Esophagus muscularis mucosa (tissue), 4 donors: ENCODE measurements at regions not wholly inside any gene's neighbourhood (a gene's known extent, or its start where the extent isn't known, plus 50 kb on each side); places are given as distances from the start of the nearest gene placed in this dataset.

Experiments used
- DNase-seq: peaks from one replicate; pipeline ENCODE4 v3.0.0-alpha.2; 2017; ENCODE audit errors: extremely low spot score
- H3K27ac ChIP-seq, 4 donors: fragments of 200-600 bp; sonication (generic); replicated peaks in 1 of 4; 1 replicate in 3 of 4; 2 replicates in 1 of 4; pipeline ENCODE4 v1.5.1; 2016 to 2019; ENCODE audit warnings: mild to moderate bottlenecking in 1 of 4
- H3K27me3 ChIP-seq, 4 donors: fragments of 200-600 bp; sonication (generic); one replicate each; pipeline versions ENCODE4 v1.5.1 to v1.6.0; 2016 to 2019
- H3K36me3 ChIP-seq, 4 donors: fragments of 200-600 bp; sonication (generic); one replicate each; pipeline ENCODE4 v1.5.1; 2016 to 2019
- H3K4me1 ChIP-seq, 4 donors: fragments of 200-600 bp; sonication (generic); one replicate each; pipeline ENCODE4 v1.5.1; 2016 to 2019
- H3K4me3 ChIP-seq, 4 donors: fragments of 200-600 bp; sonication (generic); 1 replicate in 2 of 4; 2 replicates in 2 of 4; pipeline ENCODE4 v1.5.1; 2016 to 2019; ENCODE audit warnings: mild to moderate bottlenecking in 4 of 4, moderate library complexity in 1 of 4
- H3K9me3 ChIP-seq, 4 donors: fragments of 200-600 bp; sonication (generic); 1 replicate in 3 of 4; 2 replicates in 1 of 4; pipeline ENCODE4 v1.5.1; 2016 to 2019
- EP300 ChIP-seq: sonication (generic); formaldehyde crosslinking; IDR thresholded peaks from one replicate; pipeline ENCODE4 v1.6.1; 2017; ENCODE audit warnings: antibody characterized with exemption
- POLR2A ChIP-seq: fragments of 450-650 bp; IDR thresholded peaks from one replicate; pipeline ENCODE4 v1.6.1; 2017; ENCODE audit warnings: antibody characterized with exemption, moderate library complexity, mild to moderate bottlenecking, low read depth
- POLR2AphosphoS5 ChIP-seq, 2 donors: sonication (generic); formaldehyde crosslinking; IDR thresholded peaks; one replicate each; pipeline ENCODE4 v1.6.1; 2017; ENCODE audit warnings: antibody characterized with exemption in 2 of 2
- WGBS: methylation state at CpG from one replicate; pipeline ENCODE4 v1.1.5; 2018; 5-methylcytosine and 5-hydroxymethylcytosine counted together
- intact Hi-C: fragments of 100-400 bp; cut with DNase I; formaldehyde crosslinking; loops from one replicate; pipeline ENCODE4 v1.15.1; 2023
- TF ChIP-seq, protein P1 (sequence below), 3 experiments: fragments of 200-600 bp in 2 of 3; fragments of 450-650 bp in 1 of 3; sonication (generic) in 2 of 3; IDR thresholded peaks; one replicate each; pipeline ENCODE4 v1.5.1; 2017 to 2019; ENCODE audit warnings: antibody characterized with exemption in 3 of 3, mild to moderate bottlenecking in 2 of 3, moderate library complexity in 1 of 3

DNA sequence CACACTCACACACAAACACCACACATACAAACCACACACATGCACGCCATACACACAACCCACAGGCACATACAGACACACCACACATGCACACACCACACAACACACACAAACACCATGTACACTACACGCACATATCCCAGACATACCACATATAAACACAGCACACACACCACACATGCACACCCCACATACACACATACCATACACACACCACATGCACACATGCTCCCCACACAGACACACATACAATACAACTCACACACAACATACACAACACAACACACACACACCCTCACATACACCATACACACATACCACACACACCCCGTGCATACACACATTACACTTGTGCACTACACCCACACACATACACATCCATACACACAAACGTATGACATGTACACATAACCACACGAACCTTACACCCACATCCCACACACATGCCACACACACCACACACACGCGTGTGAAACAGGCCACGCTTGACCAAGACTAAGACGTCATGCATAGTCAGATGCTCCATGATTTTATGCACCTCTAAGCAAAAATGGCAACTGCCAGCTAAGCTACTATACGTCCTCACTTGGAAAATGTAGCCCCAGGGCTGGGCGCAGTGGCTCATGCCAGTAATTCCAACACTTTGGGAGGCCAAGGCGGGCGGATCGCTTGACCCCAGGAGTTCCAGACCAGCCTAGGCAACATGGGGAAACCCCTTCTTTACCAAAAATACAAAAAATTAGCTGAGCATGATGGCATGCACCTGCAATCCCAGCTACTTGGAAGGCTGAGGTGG is 77.4 kb upstream of the TMPRSS2 start:
- Histone ChIP-seq H3K9me3 (peaks cover 0 to 5% (median 0%) of the 10 kb centered on the region in 4 donors), H3K4me3 (no peak overlapping the region), H3K27me3 (peaks cover 0 to 27% (median 0%) of the 10 kb centered on the region in 4 donors), H3K36me3 (no peaks in the 10 kb centered on the region), H3K4me1 (no peaks in the 10 kb centered on the region), H3K27ac (no peak overlapping the region)
- intact Hi-C loops, result no loop called here
- 87% methylated on average over 14 of the region's 14 CpGs for WGBS
- no peak for TF ChIP-seq POLR2A
- no peak for TF ChIP-seq POLR2AphosphoS5 (IDR thresholded peaks at IDR 0.05)
- no peak for TF ChIP-seq EP300
- TF ChIP-seq, protein P1, sequence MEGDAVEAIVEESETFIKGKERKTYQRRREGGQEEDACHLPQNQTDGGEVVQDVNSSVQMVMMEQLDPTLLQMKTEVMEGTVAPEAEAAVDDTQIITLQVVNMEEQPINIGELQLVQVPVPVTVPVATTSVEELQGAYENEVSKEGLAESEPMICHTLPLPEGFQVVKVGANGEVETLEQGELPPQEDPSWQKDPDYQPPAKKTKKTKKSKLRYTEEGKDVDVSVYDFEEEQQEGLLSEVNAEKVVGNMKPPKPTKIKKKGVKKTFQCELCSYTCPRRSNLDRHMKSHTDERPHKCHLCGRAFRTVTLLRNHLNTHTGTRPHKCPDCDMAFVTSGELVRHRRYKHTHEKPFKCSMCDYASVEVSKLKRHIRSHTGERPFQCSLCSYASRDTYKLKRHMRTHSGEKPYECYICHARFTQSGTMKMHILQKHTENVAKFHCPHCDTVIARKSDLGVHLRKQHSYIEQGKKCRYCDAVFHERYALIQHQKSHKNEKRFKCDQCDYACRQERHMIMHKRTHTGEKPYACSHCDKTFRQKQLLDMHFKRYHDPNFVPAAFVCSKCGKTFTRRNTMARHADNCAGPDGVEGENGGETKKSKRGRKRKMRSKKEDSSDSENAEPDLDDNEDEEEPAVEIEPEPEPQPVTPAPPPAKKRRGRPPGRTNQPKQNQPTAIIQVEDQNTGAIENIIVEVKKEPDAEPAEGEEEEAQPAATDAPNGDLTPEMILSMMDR (IDR thresholded peaks at IDR 0.05), result no peak
- no peak for DNase-seq

DNA sequence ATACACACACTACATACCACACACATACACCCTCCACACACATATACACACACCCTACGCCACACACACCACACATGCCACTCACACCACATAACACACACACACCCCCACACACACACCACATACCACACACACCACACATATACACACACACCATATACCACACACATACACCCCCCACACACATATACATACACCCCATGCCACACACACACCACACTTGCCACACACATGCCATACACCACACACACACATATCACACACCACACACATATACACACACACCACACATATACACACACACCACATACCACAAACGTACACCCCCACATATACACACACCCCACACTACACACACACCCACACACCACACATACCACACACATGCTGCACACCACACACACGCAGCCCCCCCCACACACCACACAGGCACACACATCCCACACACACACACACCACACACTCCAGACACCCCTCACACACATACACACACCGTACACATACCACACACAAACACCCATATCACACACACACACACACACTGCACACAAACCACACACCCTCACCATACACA is 76.7 kb upstream of the TMPRSS2 start:
- no peaks in the 10 kb centered on the region for H3K36me3 ChIP-seq
- 88% methylated on average over 4 of the region's 4 CpGs for WGBS
- TF ChIP-seq EP300 (no peak), POLR2AphosphoS5 (IDR thresholded peaks at IDR 0.05) (no peak), POLR2A (no peak)
- TF ChIP-seq, protein P1 (IDR thresholded peaks at IDR 0.05), result no peak
- H3K4me3 ChIP-seq, result no peak overlapping the region
- H3K9me3 ChIP-seq, result peaks cover 0 to 8% (median 0%) of the 10 kb centered on the region in 4 donors
- H3K4me1 ChIP-seq, result no peaks in the 10 kb centered on the region
- peaks cover 0 to 26% (median 0%) of the 10 kb centered on the region in 4 donors for H3K27me3 ChIP-seq
- H3K27ac ChIP-seq, result no peak overlapping the region
- DNase-seq, result no peak
- intact Hi-C loops, result no loop called here

DNA sequence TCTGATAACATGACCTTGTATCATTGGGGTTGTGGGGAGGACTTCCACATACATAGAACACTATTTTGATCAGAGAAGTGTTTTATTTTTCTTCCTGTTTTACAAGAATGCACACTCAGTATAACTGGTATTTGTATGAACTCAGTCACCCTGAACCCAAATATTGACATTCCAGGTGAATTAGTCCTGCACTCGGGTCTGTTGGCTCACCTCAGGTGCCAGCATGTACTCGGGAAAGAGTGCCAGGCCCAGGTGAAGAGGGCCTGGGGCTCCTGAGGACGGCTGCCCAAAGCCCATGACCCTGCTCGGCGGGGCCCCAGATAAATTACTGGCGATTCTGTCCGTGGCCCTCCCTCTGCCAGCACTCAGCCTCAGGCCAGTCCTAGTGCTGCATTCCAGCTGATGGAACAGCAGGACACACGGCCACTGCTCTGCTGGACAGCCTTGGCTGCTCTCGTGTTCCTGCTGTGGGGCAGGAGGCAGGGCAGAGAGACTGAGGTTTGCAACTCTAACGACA is 75.4 kb upstream of the TMPRSS2 start:
- peaks cover 0 to 23% (median 0%) of the 10 kb centered on the region in 4 donors for H3K27me3 ChIP-seq
- TF ChIP-seq POLR2A (no peak), POLR2AphosphoS5 (IDR thresholded peaks at IDR 0.05) (no peak), EP300 (no peak)
- TF ChIP-seq, protein P1 (IDR thresholded peaks at IDR 0.05), result no peak
- no peak for DNase-seq
- H3K36me3 ChIP-seq, result no peaks in the 10 kb centered on the region
- no peak overlapping the region for H3K4me3 ChIP-seq
- no peaks in the 10 kb centered on the region for H3K4me1 ChIP-seq
- H3K27ac ChIP-seq, result no peak overlapping the region
- WGBS, result 20% methylated on average over 2 of the region's 10 CpGs
- intact Hi-C loops, result no loop called here
- H3K9me3 ChIP-seq, result peaks cover 0 to 19% (median 10%) of the 10 kb centered on the region in 4 donors

DNA sequence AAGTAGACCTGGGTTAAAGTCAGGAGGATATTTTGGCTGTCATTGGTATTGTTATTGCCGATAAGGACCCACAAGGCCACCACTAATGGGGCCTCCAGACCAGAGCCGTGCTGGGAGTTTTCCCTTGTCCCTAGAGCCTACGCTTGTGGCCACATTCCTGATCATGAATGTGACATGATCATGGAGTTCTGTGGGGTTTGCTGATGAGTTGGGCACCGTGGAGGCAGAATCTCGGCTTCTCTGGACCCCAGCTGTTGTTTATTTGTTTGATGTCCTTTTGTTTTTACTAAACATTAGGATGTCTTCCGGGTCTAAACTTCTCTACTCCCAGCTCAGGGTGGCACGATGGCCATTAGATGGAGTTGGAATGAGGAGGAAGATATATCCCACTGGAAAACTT is 74.9 kb upstream of the TMPRSS2 start:
- WGBS, result 79% methylated on average over 7 of the region's 7 CpGs
- H3K27me3 ChIP-seq, result peaks cover 0 to 23% (median 0%) of the 10 kb centered on the region in 4 donors
- intact Hi-C loops, result no loop called here
- no peak for DNase-seq
- TF ChIP-seq POLR2A, result no peak
- no peak for TF ChIP-seq POLR2AphosphoS5 (IDR thresholded peaks at IDR 0.05)
- no peak for TF ChIP-seq EP300
- TF ChIP-seq, protein P1 (IDR thresholded peaks at IDR 0.05), result no peak
- no peak overlapping the region for H3K4me3 ChIP-seq
- no peak overlapping the region for H3K27ac ChIP-seq
- no peaks in the 10 kb centered on the region for H3K36me3 ChIP-seq
- H3K9me3 ChIP-seq, result peaks cover 0 to 24% (median 15%) of the 10 kb centered on the region in 4 donors
- no peaks in the 10 kb centered on the region for H3K4me1 ChIP-seq
